Heart left ventricle (tissue), 13 donors: ENCODE measurements at regions not wholly inside any gene's neighbourhood (a gene's known extent, or its start where the extent isn't known, plus 50 kb on each side); places are given as distances from the start of the nearest gene placed in this dataset.

Source experiments
- CTCF ChIP-seq, 12 donors: fragments of 200-600 bp; sonication (generic) in 4 of 12; IDR thresholded peaks; one replicate each; pipeline versions ENCODE4 v1.5.0 to v1.8.0; 2018 to 2022; ENCODE audit warnings: antibody characterized with exemption in 12 of 12, mild to moderate bottlenecking in 5 of 12
- POLR2A ChIP-seq, 2 donors: fragments of 450-650 bp; IDR thresholded peaks; one replicate each; pipeline ENCODE4 v1.6.1; 2017; ENCODE audit warnings: antibody characterized with exemption in 2 of 2, mild to moderate bottlenecking in 2 of 2, moderate library complexity in 2 of 2
- donor health status: ischemic (EF 13 %, LVEDD 7.1; RV severe dilation, severe dysfunction).
- donor health status: DM: no; HTN: yes; CAD: no.
- donor health status: DM: no; HTN: no; CAD: no.
- donor health status: ischemic (EF 25% LVEDD 6.9; RV normal size, moderate dysfunction).
- donor health status: ischemic (EF 25% LVEDD 5.7; RV mildly dilated, moderate dysfunction).
- donor health status: ischemic (EF 35%, LVEDD 5.7; RV mildly dilated, moderate dysfunction).
- donor health status: nonischemic (EF 11% LVEDD 7.7; RV severe dilation, severe dysfunction).
- donor health status: DM: yes; HTN: yes; CAD: no.
- donor health status: PGD.
- donor health status: ischemic (EF 29% LVEDD 5.4; RV normal size, mild dysfunction).
- donor health status: nonischemic (EF 23%, LVEDD 6.1; RV moderate dilation, normal function).

- TF ChIP-seq CTCF (IDR thresholded peaks at IDR 0.05), result no peak
- no peak for TF ChIP-seq POLR2A (IDR thresholded peaks at IDR 0.05)
Observed at GRCh38 chr20:25989196-25989595, 292.5 kb upstream of the ZNF337 start.
